HG03439 (cell line): ENCODE measurements at regions not wholly inside any gene's neighbourhood (a gene's known extent, or its start where the extent isn't known, plus 50 kb on each side); places are given as distances from the start of the nearest gene placed in this dataset.
"Not testable (repeated sequence)": the region's sequence is repeated elsewhere in the genome, so short reads cannot be mapped to it uniquely, and the experiment has no call there.

Source experiments
- ATAC-seq: cut with Tn5 transposase; IDR thresholded peaks from one replicate; pipeline ENCODE4 v1.9.1; 2021; ENCODE audit warnings: mild to moderate bottlenecking, moderate library complexity; ENCODE audit not compliant: unreplicated experiment

GRCh38 chr9:87357600-87357999, 140.1 kb upstream of the DAPK1 start:
- no peak for ATAC-seq

GRCh38 chr9:87359264-87359663, 138.4 kb upstream of the DAPK1 start:
- no peak for ATAC-seq

- no peak for ATAC-seq
Measured at GRCh38 chr9:87359958-87360601, 137.6 kb upstream of the DAPK1 start.

DNA sequence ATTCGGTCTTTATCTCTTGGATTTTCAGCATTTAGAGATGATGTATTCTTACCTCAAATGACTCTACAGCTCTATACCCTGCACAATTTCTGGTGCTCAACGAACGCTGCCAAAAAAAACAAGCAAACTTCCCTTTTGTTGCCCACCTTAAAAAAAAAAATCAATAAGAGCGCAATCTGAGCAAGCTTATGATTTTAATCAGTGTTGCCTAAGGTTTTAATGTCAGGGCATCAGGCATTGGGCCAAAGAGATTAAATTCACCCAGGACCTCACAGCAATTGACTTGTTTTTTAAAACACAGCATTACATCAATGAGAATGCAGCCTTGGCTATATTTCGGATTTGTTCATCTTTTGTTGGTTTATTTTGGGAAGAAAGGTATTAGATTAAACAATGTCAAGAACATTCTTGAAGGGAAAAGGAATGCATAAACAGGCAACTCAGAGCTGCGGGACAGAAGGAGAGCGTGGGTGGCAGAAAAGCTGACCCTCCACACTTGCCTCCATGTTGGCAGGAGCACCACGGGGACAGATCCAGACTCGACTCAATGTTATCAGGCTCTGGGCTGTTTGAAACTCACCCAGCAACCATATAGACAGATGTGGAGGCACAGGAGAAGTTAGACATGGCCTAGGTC, 127.5 kb upstream of the DAPK1 start:
- ATAC-seq: no peak

GRCh38 chr9:87371795-87372355, 125.8 kb upstream of the DAPK1 start:
- no peak for ATAC-seq

DNA sequence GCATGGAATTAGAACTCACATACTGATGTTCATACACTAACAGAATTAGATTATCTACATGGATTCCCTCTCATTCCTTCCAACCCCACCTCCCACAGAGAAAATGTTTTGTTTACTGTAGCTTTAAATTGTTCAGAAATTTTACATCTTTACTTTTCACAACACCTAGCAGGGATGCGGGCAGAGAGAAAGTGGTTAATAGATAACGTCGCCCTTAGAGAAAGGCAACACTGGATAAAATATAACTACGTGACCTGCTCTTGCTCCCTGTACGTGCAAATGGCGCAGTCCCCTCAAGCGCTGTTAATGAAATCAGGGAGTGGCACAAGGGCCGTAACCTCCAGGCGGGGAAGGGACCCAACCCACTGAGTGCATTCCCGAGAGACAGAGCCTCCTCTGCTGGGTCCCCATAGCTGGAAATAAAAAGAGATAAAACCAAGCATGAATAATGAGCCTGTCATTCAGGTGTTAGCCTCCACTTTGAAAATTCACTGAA, 125.3 kb upstream of the DAPK1 start:
- ATAC-seq: no peak

DNA sequence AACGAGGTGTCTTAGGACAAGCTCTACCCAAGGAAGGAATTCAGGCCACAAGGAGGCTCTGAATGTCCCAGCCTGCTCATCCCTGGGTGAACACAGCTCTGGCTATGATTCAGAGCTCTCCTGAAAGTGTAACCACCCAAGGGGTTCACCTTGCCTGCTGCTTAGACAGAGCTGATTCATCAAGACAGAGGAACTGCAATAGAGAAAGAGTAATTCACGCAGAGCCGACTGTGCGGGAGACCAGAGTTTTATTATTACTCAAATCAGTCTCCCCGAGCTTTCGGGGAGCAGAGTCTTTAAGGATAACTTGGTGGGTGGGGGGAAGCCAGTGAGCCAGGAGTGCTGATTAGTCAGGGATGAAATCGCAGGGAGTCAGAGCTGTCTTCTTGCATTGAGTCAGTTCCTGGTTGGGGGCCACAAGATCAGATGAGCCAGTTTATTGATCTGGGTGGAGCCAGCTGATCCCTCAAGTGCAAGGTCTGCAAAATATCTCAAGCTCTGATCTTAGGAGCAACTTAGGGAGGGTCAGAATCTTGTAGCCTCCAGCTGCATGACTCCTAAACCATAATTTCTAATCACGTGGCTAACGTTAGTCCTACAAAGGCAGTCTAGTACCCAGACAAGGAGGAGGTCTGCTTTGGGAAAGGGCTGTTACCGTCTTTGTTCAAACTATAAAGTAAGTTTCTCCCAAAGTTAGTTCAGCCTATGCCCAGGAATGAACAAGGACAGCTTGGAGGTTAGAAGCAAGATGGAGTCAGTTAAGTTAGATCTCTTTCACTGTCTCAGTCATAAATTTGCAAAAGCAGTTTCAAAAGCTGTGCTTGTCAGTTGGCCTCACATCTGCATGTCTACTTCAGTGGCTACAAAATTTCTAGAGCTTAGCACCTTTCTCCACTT, 123.4 kb upstream of the DAPK1 start:
- not testable (repeated sequence) for ATAC-seq

- no peak for ATAC-seq
Measured at GRCh38 chr9:87375397-87376073, 122.1 kb upstream of the DAPK1 start.

- ATAC-seq: no peak
Measured at GRCh38 chr9:87378676-87379075, 119.0 kb upstream of the DAPK1 start.

- ATAC-seq: no peak
Measured at GRCh38 chr9:87379300-87379699, 118.4 kb upstream of the DAPK1 start.

GRCh38 chr9:87381050-87381711, 116.5 kb upstream of the DAPK1 start:
- ATAC-seq: no peak

- no peak for ATAC-seq
Measured at GRCh38 chr9:87381746-87382145, 115.9 kb upstream of the DAPK1 start.

DNA sequence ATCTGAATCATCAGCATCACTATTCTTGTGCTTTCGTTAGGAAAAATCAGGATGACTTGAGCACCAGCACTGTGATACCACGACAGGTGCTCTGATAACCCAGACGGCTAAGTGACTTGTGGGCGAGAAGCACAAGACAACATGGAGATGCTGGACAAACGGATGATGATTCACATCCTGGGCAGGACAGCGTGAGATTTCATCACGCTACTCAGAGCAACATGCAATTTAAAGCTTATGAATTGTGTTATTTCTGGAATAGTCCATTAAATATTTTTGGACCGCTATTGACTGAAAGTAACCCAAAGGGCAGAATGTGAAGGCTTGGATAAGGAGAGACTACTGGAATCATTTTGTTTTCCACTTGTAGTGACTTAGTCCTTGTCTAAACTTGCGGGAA, 114.8 kb upstream of the DAPK1 start:
- ATAC-seq: no peak

GRCh38 chr9:87383344-87384150, 114.1 kb upstream of the DAPK1 start:
- ATAC-seq: no peak

DNA sequence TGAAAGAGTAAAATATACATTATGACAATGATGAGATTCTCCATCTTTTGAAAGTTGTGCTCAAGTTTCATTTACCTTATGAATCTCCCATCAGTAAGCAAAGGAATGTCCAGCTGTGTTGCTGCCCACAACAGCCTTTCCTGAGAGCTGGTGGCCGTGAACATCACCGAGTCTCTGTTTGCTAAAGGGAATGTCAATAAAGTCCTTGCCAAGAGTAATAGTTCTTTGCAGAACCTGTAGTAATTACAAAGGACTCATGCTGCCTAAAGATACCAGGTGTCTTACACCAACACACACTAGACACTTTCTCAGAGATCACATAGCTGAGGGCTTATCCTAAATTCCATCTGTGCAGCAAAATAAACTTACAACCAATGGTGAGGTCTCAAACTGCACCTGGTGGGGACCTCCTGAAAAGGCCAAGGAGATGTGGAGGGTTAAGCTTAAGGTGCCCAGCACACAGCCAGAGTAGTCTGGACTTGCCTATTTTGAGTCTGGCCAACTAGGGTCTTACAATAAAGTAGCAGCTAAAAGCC, 111.1 kb upstream of the DAPK1 start:
- ATAC-seq: no peak

- no peak for ATAC-seq
Measured at GRCh38 chr9:87387351-87388011, 110.2 kb upstream of the DAPK1 start.

GRCh38 chr9:87388708-87389107, 109.0 kb upstream of the DAPK1 start:
- not testable (repeated sequence) for ATAC-seq

GRCh38 chr9:87389936-87390335, 107.7 kb upstream of the DAPK1 start:
- no peak for ATAC-seq

GRCh38 chr9:87390361-87390760, 107.3 kb upstream of the DAPK1 start:
- ATAC-seq: no peak
